ENCODE measurements at regions not wholly inside any gene's neighbourhood (a gene's known extent, or its start where the extent isn't known, plus 50 kb on each side); places are given as distances from the start of the nearest gene placed in this dataset.

- Histone ChIP-seq H3K18ac (ENCODE audit: low read depth in 1 of 2, low read length in 2 of 2) (no peak overlapping the region), H3K9ac (ENCODE audit: low read length) (no peak overlapping the region), H3K4me3 (ENCODE audit: insufficient read depth in 1 of 2, low read depth in 1 of 2, low read length in 2 of 2) (no peak overlapping the region), H2BK15ac (ENCODE audit: low read depth, poor library complexity, severe bottlenecking) (no peak overlapping the region), H2BK5ac (ENCODE audit: low read depth, low read length, poor library complexity, severe bottlenecking) (no peak overlapping the region), H3K9me3 (ENCODE audit: control insufficient read depth, low read length) (no peaks in the 10 kb centered on the region), H2AFZ (ENCODE audit: low read depth, low read length) (no peak overlapping the region), H3K79me1 (replicated peaks; ENCODE audit: low read length, poor library complexity, severe bottlenecking) (no peaks in the 10 kb centered on the region), H3K36me3 (ENCODE audit: control insufficient read depth in 1 of 2, insufficient read depth in 2 of 2, low read depth in 1 of 2, low read length in 2 of 2) (no peaks in the 10 kb centered on the region), H3K27me3 (ENCODE audit: control insufficient read depth in 1 of 2, insufficient read depth in 1 of 2, low read length in 2 of 2) (no peaks in the 10 kb centered on the region), H3K4me2 (ENCODE audit: low read length, poor library complexity, severe bottlenecking) (no peak overlapping the region), H2BK120ac (ENCODE audit: low read depth, low read length) (no peak overlapping the region), H3K23ac (ENCODE audit: low read length in 2 of 2) (no peak overlapping the region), H3K4me1 (ENCODE audit: control insufficient read depth, insufficient read depth, low read depth, low read length) (no peaks in the 10 kb centered on the region), H4K8ac (ENCODE audit: low read length) (no peak overlapping the region), H4K91ac (ENCODE audit: low read length) (no peak overlapping the region), H2AK5ac (ENCODE audit: low read length, severe bottlenecking) (no peak overlapping the region), H3K4ac (ENCODE audit: low read depth in 1 of 2, low read length in 2 of 2) (no peak overlapping the region), H3K27ac (ENCODE audit: low read length, poor library complexity, severe bottlenecking) (no peak overlapping the region), H2BK12ac (ENCODE audit: low read length in 2 of 2) (no peak overlapping the region), H3K14ac (ENCODE audit: low read length in 2 of 2) (no peak overlapping the region)
- whole genome bisulfite sequencing, result no CpG with 5 or more reads among the region's 2 CpGs
- no peak for DNase-seq
Observed at GRCh38 chr10:52673468-52673867, 99.1 kb downstream of the MBL2 start.

- H3K36me3 ChIP-seq (ENCODE audit: control insufficient read depth in 1 of 2, insufficient read depth in 2 of 2, low read depth in 1 of 2, low read length in 2 of 2), result no peaks in the 10 kb centered on the region
- H2BK12ac ChIP-seq (ENCODE audit: low read length in 2 of 2), result no peak overlapping the region
- no peaks in the 10 kb centered on the region for H3K4me1 ChIP-seq (ENCODE audit: control insufficient read depth, insufficient read depth, low read depth, low read length)
- no peak overlapping the region for H3K27ac ChIP-seq (ENCODE audit: low read length, poor library complexity, severe bottlenecking)
- no peak overlapping the region for H2BK120ac ChIP-seq (ENCODE audit: low read depth, low read length)
- no peak overlapping the region for H3K18ac ChIP-seq (ENCODE audit: low read depth in 1 of 2, low read length in 2 of 2)
- no peaks in the 10 kb centered on the region for H3K9me3 ChIP-seq (ENCODE audit: control insufficient read depth, low read length)
- H4K91ac ChIP-seq (ENCODE audit: low read length), result no peak overlapping the region
- no peak overlapping the region for H2AFZ ChIP-seq (ENCODE audit: low read depth, low read length)
- H3K79me1 ChIP-seq (replicated peaks; ENCODE audit: low read length, poor library complexity, severe bottlenecking), result no peaks in the 10 kb centered on the region
- H3K4me2 ChIP-seq (ENCODE audit: low read length, poor library complexity, severe bottlenecking), result no peak overlapping the region
- H4K8ac ChIP-seq (ENCODE audit: low read length), result no peak overlapping the region
- H3K9ac ChIP-seq (ENCODE audit: low read length), result no peak overlapping the region
- H3K23ac ChIP-seq (ENCODE audit: low read length in 2 of 2), result no peak overlapping the region
- DNase-seq, result no peak
- H3K4ac ChIP-seq (ENCODE audit: low read depth in 1 of 2, low read length in 2 of 2), result no peak overlapping the region
- H3K4me3 ChIP-seq (ENCODE audit: insufficient read depth in 1 of 2, low read depth in 1 of 2, low read length in 2 of 2), result no peak overlapping the region
- no peak overlapping the region for H2BK15ac ChIP-seq (ENCODE audit: low read depth, poor library complexity, severe bottlenecking)
- no peaks in the 10 kb centered on the region for H3K27me3 ChIP-seq (ENCODE audit: control insufficient read depth in 1 of 2, insufficient read depth in 1 of 2, low read length in 2 of 2)
- no peak overlapping the region for H2AK5ac ChIP-seq (ENCODE audit: low read length, severe bottlenecking)
- no peak overlapping the region for H2BK5ac ChIP-seq (ENCODE audit: low read depth, low read length, poor library complexity, severe bottlenecking)
- no peak overlapping the region for H3K14ac ChIP-seq (ENCODE audit: low read length in 2 of 2)
Observed at GRCh38 chr10:52674474-52674873, 98.1 kb downstream of the MBL2 start.

GRCh38 chr10:52677086-52677485, 95.5 kb downstream of the MBL2 start:
- Histone ChIP-seq H2AFZ (ENCODE audit: low read depth, low read length) (no peak overlapping the region), H3K4me1 (ENCODE audit: control insufficient read depth, insufficient read depth, low read depth, low read length) (no peaks in the 10 kb centered on the region), H3K4me2 (ENCODE audit: low read length, poor library complexity, severe bottlenecking) (no peak overlapping the region), H4K8ac (ENCODE audit: low read length) (no peak overlapping the region), H3K14ac (ENCODE audit: low read length in 2 of 2) (no peak overlapping the region), H3K9ac (ENCODE audit: low read length) (no peak overlapping the region), H3K4me3 (ENCODE audit: insufficient read depth in 1 of 2, low read depth in 1 of 2, low read length in 2 of 2) (no peak overlapping the region), H3K27ac (ENCODE audit: low read length, poor library complexity, severe bottlenecking) (no peak overlapping the region), H3K18ac (ENCODE audit: low read depth in 1 of 2, low read length in 2 of 2) (no peak overlapping the region), H3K79me1 (replicated peaks; ENCODE audit: low read length, poor library complexity, severe bottlenecking) (no peaks in the 10 kb centered on the region), H2BK15ac (ENCODE audit: low read depth, poor library complexity, severe bottlenecking) (no peak overlapping the region), H2BK5ac (ENCODE audit: low read depth, low read length, poor library complexity, severe bottlenecking) (no peak overlapping the region), H3K4ac (ENCODE audit: low read depth in 1 of 2, low read length in 2 of 2) (no peak overlapping the region), H3K9me3 (ENCODE audit: control insufficient read depth, low read length) (no peaks in the 10 kb centered on the region), H3K23ac (ENCODE audit: low read length in 2 of 2) (no peak overlapping the region), H3K27me3 (ENCODE audit: control insufficient read depth in 1 of 2, insufficient read depth in 1 of 2, low read length in 2 of 2) (no peaks in the 10 kb centered on the region), H3K36me3 (ENCODE audit: control insufficient read depth in 1 of 2, insufficient read depth in 2 of 2, low read depth in 1 of 2, low read length in 2 of 2) (no peaks in the 10 kb centered on the region), H2AK5ac (ENCODE audit: low read length, severe bottlenecking) (no peak overlapping the region), H4K91ac (ENCODE audit: low read length) (no peak overlapping the region), H2BK12ac (ENCODE audit: low read length in 2 of 2) (no peak overlapping the region), H2BK120ac (ENCODE audit: low read depth, low read length) (no peak overlapping the region)
- no peak for DNase-seq
- no CpG with 5 or more reads among the region's 1 CpG for WGBS

- H3K36me3 ChIP-seq (ENCODE audit: control insufficient read depth in 1 of 2, insufficient read depth in 2 of 2, low read depth in 1 of 2, low read length in 2 of 2), result no peaks in the 10 kb centered on the region
- H3K18ac ChIP-seq (ENCODE audit: low read depth in 1 of 2, low read length in 2 of 2), result no peak overlapping the region
- no peaks in the 10 kb centered on the region for H3K79me1 ChIP-seq (replicated peaks; ENCODE audit: low read length, poor library complexity, severe bottlenecking)
- H3K23ac ChIP-seq (ENCODE audit: low read length in 2 of 2), result no peak overlapping the region
- no peak overlapping the region for H2AFZ ChIP-seq (ENCODE audit: low read depth, low read length)
- no peak overlapping the region for H2AK5ac ChIP-seq (ENCODE audit: low read length, severe bottlenecking)
- H3K27ac ChIP-seq (ENCODE audit: low read length, poor library complexity, severe bottlenecking), result no peak overlapping the region
- H3K4me3 ChIP-seq (ENCODE audit: insufficient read depth in 1 of 2, low read depth in 1 of 2, low read length in 2 of 2), result no peak overlapping the region
- H4K8ac ChIP-seq (ENCODE audit: low read length), result no peak overlapping the region
- H2BK12ac ChIP-seq (ENCODE audit: low read length in 2 of 2), result no peak overlapping the region
- H3K9ac ChIP-seq (ENCODE audit: low read length), result no peak overlapping the region
- no peak overlapping the region for H4K91ac ChIP-seq (ENCODE audit: low read length)
- WGBS, result 39% methylated on average over 5 of the region's 5 CpGs
- H3K4ac ChIP-seq (ENCODE audit: low read depth in 1 of 2, low read length in 2 of 2), result no peak overlapping the region
- no peak overlapping the region for H2BK15ac ChIP-seq (ENCODE audit: low read depth, poor library complexity, severe bottlenecking)
- no peaks in the 10 kb centered on the region for H3K9me3 ChIP-seq (ENCODE audit: control insufficient read depth, low read length)
- H3K4me1 ChIP-seq (ENCODE audit: control insufficient read depth, insufficient read depth, low read depth, low read length), result no peaks in the 10 kb centered on the region
- no peak overlapping the region for H2BK120ac ChIP-seq (ENCODE audit: low read depth, low read length)
- no peak overlapping the region for H3K14ac ChIP-seq (ENCODE audit: low read length in 2 of 2)
- no peak overlapping the region for H3K4me2 ChIP-seq (ENCODE audit: low read length, poor library complexity, severe bottlenecking)
- DNase-seq, result no peak
- no peaks in the 10 kb centered on the region for H3K27me3 ChIP-seq (ENCODE audit: control insufficient read depth in 1 of 2, insufficient read depth in 1 of 2, low read length in 2 of 2)
- no peak overlapping the region for H2BK5ac ChIP-seq (ENCODE audit: low read depth, low read length, poor library complexity, severe bottlenecking)
Observed at GRCh38 chr10:52678611-52679010, 94.0 kb downstream of the MBL2 start.

All from mesenchymal stem cell (in vitro differentiated cells and primary cell).